GM06990 (cell line): ENCODE measurements at regions not wholly inside any gene's neighbourhood (a gene's known extent, or its start where the extent isn't known, plus 50 kb on each side); places are given as distances from the start of the nearest gene placed in this dataset.

Experiments
- DNase-seq: peaks from one replicate; pipeline ENCODE4 v3.0.0-alpha.2; 2011; ENCODE audit not compliant: insufficient read length; ENCODE audit errors: extremely low read depth
- H3K27me3 ChIP-seq: replicated peaks from 2 replicates; pipeline ENCODE4 v1.6.0; 2011; ENCODE audit warnings: low read length; ENCODE audit not compliant: control insufficient read depth, insufficient read depth
- H3K36me3 ChIP-seq: 2 replicates; pipeline ENCODE4 v1.5.1; 2011; ENCODE audit warnings: low read length; ENCODE audit not compliant: control insufficient read depth, insufficient read depth
- H3K4me3 ChIP-seq: replicated peaks from 2 replicates; pipeline ENCODE4 v1.5.1; 2011; ENCODE audit warnings: low read depth, mild to moderate bottlenecking, control low read depth, low read length
- CTCF ChIP-seq: IDR thresholded peaks from 2 replicates; pipeline ENCODE4 v1.5.1; 2011; ENCODE audit warnings: low read length, control low read depth, mild to moderate bottlenecking, inconsistent platforms; ENCODE audit not compliant: insufficient read depth, poor library complexity, severe bottlenecking

- no peaks in the 10 kb centered on the region for H3K27me3 ChIP-seq
- no peak overlapping the region for H3K4me3 ChIP-seq
- DNase-seq = no peak
- no peaks in the 10 kb centered on the region for H3K36me3 ChIP-seq
- no peak for TF ChIP-seq CTCF
Observed at GRCh38 chr16:82432261-82432660, 194.5 kb upstream of the CDH13 start.

- DNase-seq = no peak
- H3K4me3 ChIP-seq = no peak overlapping the region
- no peak for TF ChIP-seq CTCF
- no peaks in the 10 kb centered on the region for H3K36me3 ChIP-seq
- no peaks in the 10 kb centered on the region; the same call in 1 of the 2 replicates for H3K27me3 ChIP-seq
Observed at GRCh38 chr16:82425661-82426060, 201.1 kb upstream of the CDH13 start.

- no peak overlapping the region for H3K4me3 ChIP-seq
- DNase-seq = no peak
- no peaks in the 10 kb centered on the region; the same call in 1 of the 2 replicates for H3K27me3 ChIP-seq
- no peak for TF ChIP-seq CTCF
- H3K36me3 ChIP-seq = no peaks in the 10 kb centered on the region
Observed at GRCh38 chr16:82421851-82422250, 204.9 kb upstream of the CDH13 start.

DNA sequence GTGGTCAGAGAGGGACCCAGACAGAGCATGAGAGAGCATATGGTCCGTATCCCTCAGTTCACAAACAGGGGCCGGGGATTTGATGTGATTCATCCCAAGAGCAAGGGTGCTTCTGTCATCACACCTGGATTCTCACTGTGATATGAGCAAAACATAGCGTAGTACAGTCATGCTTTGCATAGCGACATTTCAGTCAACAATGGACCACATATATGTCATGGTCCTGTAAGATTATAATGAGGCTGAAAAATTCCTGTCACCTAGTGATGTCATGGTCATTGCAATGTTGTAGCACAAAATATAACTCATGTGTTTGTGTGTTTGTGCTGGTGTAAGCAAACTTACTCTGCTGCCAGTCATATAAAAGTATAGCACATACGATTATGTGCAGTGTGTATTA lies 207.4 kb upstream of the CDH13 start:
- Histone ChIP-seq H3K4me3 (no peak overlapping the region), H3K27me3 (no peaks in the 10 kb centered on the region; the same call in 1 of the 2 replicates), H3K36me3 (no peaks in the 10 kb centered on the region)
- no peak for TF ChIP-seq CTCF
- DNase-seq = no peak

DNA sequence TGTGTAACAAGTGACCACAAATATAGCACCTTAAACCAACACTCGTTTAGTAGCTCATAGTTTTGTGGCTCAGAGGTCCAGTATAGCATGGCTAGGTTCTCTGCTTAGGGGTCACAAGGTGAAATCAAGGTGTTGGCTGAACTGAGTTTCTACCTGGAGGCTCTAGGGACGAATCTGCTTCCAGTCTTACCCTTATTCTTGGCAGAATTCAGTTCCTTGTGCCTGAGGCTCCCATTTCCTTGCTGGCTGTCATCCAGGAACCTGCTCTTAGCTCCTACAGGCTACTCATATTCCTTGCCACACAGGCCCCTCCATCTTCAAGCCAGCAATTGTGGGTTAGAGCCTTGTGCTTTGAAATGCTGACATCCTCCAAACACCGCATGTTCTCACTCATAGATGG lies 212.3 kb upstream of the CDH13 start:
- Histone ChIP-seq H3K4me3 (no peak overlapping the region), H3K36me3 (no peaks in the 10 kb centered on the region), H3K27me3 (no peaks in the 10 kb centered on the region; the same call in 1 of the 2 replicates)
- DNase-seq = no peak
- TF ChIP-seq CTCF = no peak

GRCh38 chr16:82412770-82413169 lies 214.0 kb upstream of the CDH13 start:
- no peaks in the 10 kb centered on the region for H3K36me3 ChIP-seq
- H3K27me3 ChIP-seq = no peaks in the 10 kb centered on the region; the same call in 1 of the 2 replicates
- H3K4me3 ChIP-seq = no peak overlapping the region
- TF ChIP-seq CTCF = no peak
- DNase-seq = no peak
